Large intestine (tissue), 3 donors: ENCODE measurements at regions not wholly inside any gene's neighbourhood (a gene's known extent, or its start where the extent isn't known, plus 50 kb on each side); places are given as distances from the start of the nearest gene placed in this dataset.

ENCODE experiments used
- DNase-seq, 2 donors: peaks; one replicate each; pipeline versions ENCODE4 v3.0.0 to v3.0.0-alpha.2; 2013
- H3K27ac ChIP-seq: one replicate; pipeline ENCODE4 v1.5.1; 2013; ENCODE audit warnings: low read length
- H3K27me3 ChIP-seq: 2 replicates; pipeline ENCODE4 v1.6.1; 2013; ENCODE audit warnings: low read length; ENCODE audit not compliant: control insufficient read depth, insufficient read depth
- H3K36me3 ChIP-seq: 2 replicates; pipeline ENCODE4 v1.6.1; 2013; ENCODE audit warnings: low read length; ENCODE audit not compliant: control insufficient read depth, insufficient read depth
- H3K4me1 ChIP-seq: one replicate; pipeline ENCODE4 v1.6.1; 2013; ENCODE audit warnings: low read length; ENCODE audit not compliant: control insufficient read depth, insufficient read depth
- H3K4me3 ChIP-seq: one replicate; pipeline ENCODE4 v1.5.1; 2013; ENCODE audit warnings: low read length
- H3K9me3 ChIP-seq: one replicate; pipeline ENCODE4 v1.6.1; 2013; ENCODE audit warnings: mild to moderate bottlenecking, low read depth, low read length, moderate library complexity; ENCODE audit not compliant: control insufficient read depth
- WGBS: methylation state at CpG from one replicate; pipeline ENCODE4 v1.1.5; 2013; ENCODE audit warnings: low lambda C conversion rate; ENCODE audit not compliant: insufficient coverage; 5-methylcytosine and 5-hydroxymethylcytosine counted together

- H3K27me3 ChIP-seq = no peaks in the 10 kb centered on the region
- H3K36me3 ChIP-seq = no peaks in the 10 kb centered on the region
- H3K4me1 ChIP-seq = no peaks in the 10 kb centered on the region
- H3K27ac ChIP-seq = no peak overlapping the region
- H3K4me3 ChIP-seq = no peak overlapping the region
- WGBS = 91% methylated on average over 3 of the region's 3 CpGs
- no peaks in the 10 kb centered on the region for H3K9me3 ChIP-seq
- DNase-seq = no peak
These were observed 1482.3 kb upstream of the LRRTM1 start for GRCh38 chr2:81786811-81787210.

- Histone ChIP-seq H3K27me3 (no peaks in the 10 kb centered on the region), H3K9me3 (no peaks in the 10 kb centered on the region), H3K4me1 (no peaks in the 10 kb centered on the region), H3K36me3 (no peaks in the 10 kb centered on the region), H3K4me3 (no peak overlapping the region), H3K27ac (no peak overlapping the region)
- DNase-seq = no peak
- WGBS = 87% methylated on average over 3 of the region's 5 CpGs
These were observed 1462.8 kb upstream of the LRRTM1 start for GRCh38 chr2:81767187-81767912.

- 83% methylated on average over 2 of the region's 2 CpGs for WGBS
- H3K4me1 ChIP-seq = no peaks in the 10 kb centered on the region
- no peaks in the 10 kb centered on the region for H3K36me3 ChIP-seq
- H3K27me3 ChIP-seq = no peaks in the 10 kb centered on the region
- no peak overlapping the region for H3K4me3 ChIP-seq
- H3K9me3 ChIP-seq = no peaks in the 10 kb centered on the region
- DNase-seq = no peak
- H3K27ac ChIP-seq = no peak overlapping the region
These were observed 1443.0 kb upstream of the LRRTM1 start for GRCh38 chr2:81747481-81748070.

GRCh38 chr2:81739966-81740365, 1435.4 kb upstream of the LRRTM1 start:
- Histone ChIP-seq H3K27me3 (no peaks in the 10 kb centered on the region), H3K4me3 (no peak overlapping the region), H3K4me1 (no peaks in the 10 kb centered on the region), H3K9me3 (no peaks in the 10 kb centered on the region), H3K36me3 (no peaks in the 10 kb centered on the region), H3K27ac (no peak overlapping the region)
- DNase-seq = no peak
- WGBS = 73% methylated on average over 2 of the region's 6 CpGs

GRCh38 chr2:81734981-81735380, 1430.4 kb upstream of the LRRTM1 start:
- Histone ChIP-seq H3K4me1 (no peaks in the 10 kb centered on the region), H3K9me3 (no peaks in the 10 kb centered on the region), H3K4me3 (no peak overlapping the region), H3K27ac (no peak overlapping the region), H3K36me3 (no peaks in the 10 kb centered on the region), H3K27me3 (no peaks in the 10 kb centered on the region)
- no peak for DNase-seq
- 100% methylated on average over 1 of the region's 1 CpG for WGBS

GRCh38 chr2:81714817-81715216, 1410.3 kb upstream of the LRRTM1 start:
- no peaks in the 10 kb centered on the region for H3K9me3 ChIP-seq
- H3K4me3 ChIP-seq = no peak overlapping the region
- no peaks in the 10 kb centered on the region for H3K27me3 ChIP-seq
- no peaks in the 10 kb centered on the region for H3K36me3 ChIP-seq
- no peak overlapping the region for H3K27ac ChIP-seq
- WGBS = no CpG with 5 or more reads among the region's 2 CpGs
- H3K4me1 ChIP-seq = no peaks in the 10 kb centered on the region
- DNase-seq = no peak

GRCh38 chr2:81706856-81707255, 1402.3 kb upstream of the LRRTM1 start:
- no peaks in the 10 kb centered on the region for H3K36me3 ChIP-seq
- no peaks in the 10 kb centered on the region for H3K27me3 ChIP-seq
- no peaks in the 10 kb centered on the region for H3K4me1 ChIP-seq
- WGBS = no CpG with 5 or more reads among the region's 2 CpGs
- no peak overlapping the region for H3K27ac ChIP-seq
- no peak overlapping the region for H3K4me3 ChIP-seq
- no peaks in the 10 kb centered on the region for H3K9me3 ChIP-seq
- no peak for DNase-seq

GRCh38 chr2:81703831-81704230, 1399.3 kb upstream of the LRRTM1 start:
- no peak overlapping the region for H3K4me3 ChIP-seq
- H3K36me3 ChIP-seq = no peaks in the 10 kb centered on the region
- no CpG with 5 or more reads among the region's 2 CpGs for WGBS
- no peak overlapping the region for H3K27ac ChIP-seq
- no peak for DNase-seq
- H3K27me3 ChIP-seq = no peaks in the 10 kb centered on the region
- H3K4me1 ChIP-seq = no peaks in the 10 kb centered on the region
- no peaks in the 10 kb centered on the region for H3K9me3 ChIP-seq

GRCh38 chr2:81692566-81692965, 1388.0 kb upstream of the LRRTM1 start:
- WGBS = 100% methylated on average over 1 of the region's 3 CpGs
- Histone ChIP-seq H3K4me1 (no peaks in the 10 kb centered on the region), H3K4me3 (no peak overlapping the region), H3K36me3 (no peaks in the 10 kb centered on the region), H3K27ac (no peak overlapping the region), H3K27me3 (no peaks in the 10 kb centered on the region), H3K9me3 (no peaks in the 10 kb centered on the region)
- DNase-seq = no peak

GRCh38 chr2:81675641-81676040, 1371.1 kb upstream of the LRRTM1 start:
- WGBS = no CpG with 5 or more reads among the region's 2 CpGs
- Histone ChIP-seq H3K4me1 (no peaks in the 10 kb centered on the region), H3K27ac (no peak overlapping the region), H3K36me3 (no peaks in the 10 kb centered on the region), H3K4me3 (no peak overlapping the region), H3K27me3 (no peaks in the 10 kb centered on the region), H3K9me3 (no peaks in the 10 kb centered on the region)
- DNase-seq = no peak

- DNase-seq = no peak
- no peak overlapping the region for H3K27ac ChIP-seq
- H3K9me3 ChIP-seq = no peaks in the 10 kb centered on the region
- H3K36me3 ChIP-seq = no peaks in the 10 kb centered on the region
- no peaks in the 10 kb centered on the region for H3K27me3 ChIP-seq
- no peak overlapping the region for H3K4me3 ChIP-seq
- H3K4me1 ChIP-seq = no peaks in the 10 kb centered on the region
These were observed 1368.4 kb upstream of the LRRTM1 start for GRCh38 chr2:81672923-81673322.
